ENCODE measurements at regions not wholly inside any gene's neighbourhood (a gene's known extent, or its start where the extent isn't known, plus 50 kb on each side); places are given as distances from the start of the nearest gene placed in this dataset.

DNA sequence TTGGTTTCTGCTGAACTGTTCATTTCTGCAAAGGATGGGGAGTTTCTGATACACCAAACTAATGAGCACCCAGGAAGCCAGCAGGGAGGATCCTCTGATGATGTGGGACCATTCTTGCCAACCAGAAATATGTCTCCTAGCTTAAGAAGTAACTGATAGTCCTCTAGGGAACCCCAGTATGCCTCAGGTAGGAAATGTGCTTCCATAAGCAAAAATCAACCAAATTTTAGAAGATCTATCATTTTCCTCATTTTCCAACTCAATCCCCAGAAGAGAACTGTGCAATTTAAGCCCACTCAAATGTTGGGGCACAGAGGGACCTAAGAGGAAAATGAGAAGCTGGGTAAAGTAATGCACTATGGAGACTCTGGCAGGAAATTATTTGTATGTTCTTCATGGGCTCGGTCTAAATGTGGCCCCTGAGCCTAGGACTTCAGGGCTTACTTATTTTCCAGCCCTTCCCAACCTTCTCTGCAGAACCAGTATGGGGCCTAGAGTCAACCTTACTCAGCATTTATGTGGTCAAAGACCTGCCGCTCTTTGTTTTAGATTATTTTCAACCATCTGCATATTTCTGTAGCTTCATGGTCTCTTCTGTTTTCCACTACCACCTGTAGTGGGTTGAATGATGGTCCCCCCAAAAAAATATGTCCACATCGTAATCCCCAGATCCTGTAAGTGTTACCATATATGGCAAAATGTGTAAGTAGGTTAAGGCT, 359.8 kb upstream of the CDH4 start:
- no peak overlapping the region for H3K4me3 Mint-ChIP-seq
- no peaks in the 10 kb centered on the region for H3K36me3 Mint-ChIP-seq
- ATAC-seq (no peak), DNase-seq (ENCODE audit: low spot score) (no peak)
- H3K27me3 Mint-ChIP-seq, result no peaks in the 10 kb centered on the region
- no peak overlapping the region for H3K27ac Mint-ChIP-seq
- H3K4me1 Mint-ChIP-seq (ENCODE audit: low read depth in 2 of 2), result no peaks in the 10 kb centered on the region
- no peaks in the 10 kb centered on the region for H3K9me3 Mint-ChIP-seq

GRCh38 chr20:60894091-60894490, 358.0 kb upstream of the CDH4 start:
- Mint-ChIP-seq H3K9me3 (no peaks in the 10 kb centered on the region), H3K36me3 (no peaks in the 10 kb centered on the region)
- ATAC-seq, result no peak

DNA sequence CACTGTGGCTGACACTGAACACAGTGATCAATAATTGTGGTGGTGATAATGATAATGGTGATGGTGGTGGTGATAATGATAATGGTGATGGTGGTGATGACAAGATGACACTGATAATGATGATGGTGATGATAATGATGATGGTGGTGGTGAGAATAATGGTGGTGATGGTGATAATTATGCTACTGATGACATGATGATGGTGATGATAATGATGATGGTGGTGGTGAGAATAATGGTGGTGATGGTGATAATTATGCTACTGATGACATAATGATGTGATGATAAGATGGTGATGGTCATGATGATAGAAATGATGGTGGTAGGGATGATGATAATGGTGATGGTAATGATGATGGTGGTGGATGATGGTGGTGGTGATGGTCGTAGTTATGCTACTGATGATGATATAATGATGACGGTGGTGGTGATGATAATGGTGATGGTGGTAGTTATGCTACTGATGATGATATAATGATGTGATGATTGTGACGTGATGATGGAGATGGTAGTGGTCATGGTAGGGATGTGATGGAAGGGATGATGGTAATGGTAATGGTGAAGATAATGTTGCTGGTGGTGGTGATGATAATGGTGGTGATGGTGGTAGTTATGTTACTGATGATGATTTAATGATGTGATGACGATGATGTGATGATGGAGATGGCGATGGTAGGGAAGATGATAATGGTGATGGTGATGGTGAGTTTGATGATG, 356.5 kb upstream of the CDH4 start:
- no peaks in the 10 kb centered on the region for H3K9me3 Mint-ChIP-seq
- DNase-seq (ENCODE audit: low spot score) (no peak), ATAC-seq (no peak)
- no peaks in the 10 kb centered on the region for H3K27me3 Mint-ChIP-seq
- H3K4me3 Mint-ChIP-seq, result no peak overlapping the region
- H3K36me3 Mint-ChIP-seq, result no peaks in the 10 kb centered on the region
- no peaks in the 10 kb centered on the region for H3K4me1 Mint-ChIP-seq (ENCODE audit: low read depth in 2 of 2)
- H3K27ac Mint-ChIP-seq, result no peak overlapping the region

More at GRCh38 chr20:60894091-60894490, 358.0 kb upstream of the CDH4 start:
- Mint-ChIP-seq H3K4me1 (ENCODE audit: low read depth in 2 of 2) (no peaks in the 10 kb centered on the region), H3K4me3 (no peak overlapping the region), H3K27ac (no peak overlapping the region), H3K27me3 (no peaks in the 10 kb centered on the region)
- no peak for DNase-seq (ENCODE audit: low spot score)

DNA sequence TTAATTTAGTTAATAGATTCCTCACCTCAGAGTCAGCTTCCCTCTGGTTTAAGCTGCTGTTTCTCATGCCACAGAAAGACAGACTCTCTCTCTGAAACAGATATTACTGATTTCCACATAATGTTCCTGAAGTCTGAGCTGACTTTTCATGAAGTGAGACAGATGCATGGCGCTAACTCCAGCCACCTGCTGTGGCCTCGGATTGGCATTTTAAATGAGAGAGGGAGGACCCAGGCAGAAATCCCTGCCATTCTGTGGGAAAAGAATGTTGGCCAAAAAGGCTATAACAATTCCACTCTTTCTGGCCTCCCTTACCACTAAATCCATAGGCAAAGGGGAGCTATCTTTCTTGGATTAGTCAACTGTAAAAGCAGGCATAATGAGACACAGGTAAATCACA, 354.1 kb upstream of the CDH4 start:
- DNase-seq (ENCODE audit: low spot score) (no peak), ATAC-seq (no peak)
- H3K4me3 Mint-ChIP-seq, result no peak overlapping the region
- no peaks in the 10 kb centered on the region for H3K9me3 Mint-ChIP-seq
- H3K27me3 Mint-ChIP-seq, result peaks cover 0 to 5% of the 10 kb centered on the region in 2 donors
- no peak overlapping the region for H3K27ac Mint-ChIP-seq
- no peaks in the 10 kb centered on the region for H3K36me3 Mint-ChIP-seq
- H3K4me1 Mint-ChIP-seq (ENCODE audit: low read depth in 2 of 2), result no peaks in the 10 kb centered on the region

DNA sequence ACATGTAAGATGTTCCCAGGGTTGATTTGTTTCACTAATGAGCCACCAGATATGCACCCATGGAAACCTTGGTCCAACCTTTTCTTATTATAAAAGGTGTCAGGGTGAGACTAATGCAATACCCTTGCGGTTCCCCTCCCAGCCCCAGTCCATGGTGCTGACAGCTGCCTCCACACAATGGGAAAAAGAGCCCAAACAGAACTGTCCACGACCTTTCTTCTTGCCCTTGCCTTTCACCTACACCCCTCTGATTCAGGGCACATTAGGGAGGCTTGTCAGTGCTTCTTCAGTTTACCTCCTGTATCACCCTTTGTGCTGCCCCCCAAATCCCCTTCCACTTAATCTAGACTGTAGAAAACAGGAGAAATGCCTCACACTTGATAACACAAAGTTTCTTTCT, 352.7 kb upstream of the CDH4 start:
- H3K4me1 Mint-ChIP-seq (ENCODE audit: low read depth in 2 of 2), result no peaks in the 10 kb centered on the region
- H3K4me3 Mint-ChIP-seq, result no peak overlapping the region
- no peaks in the 10 kb centered on the region for H3K9me3 Mint-ChIP-seq
- H3K36me3 Mint-ChIP-seq, result no peaks in the 10 kb centered on the region
- no peak overlapping the region for H3K27ac Mint-ChIP-seq
- ATAC-seq (no peak), DNase-seq (ENCODE audit: low spot score) (no peak)
- peaks cover 0 to 5% of the 10 kb centered on the region in 2 donors for H3K27me3 Mint-ChIP-seq

DNA sequence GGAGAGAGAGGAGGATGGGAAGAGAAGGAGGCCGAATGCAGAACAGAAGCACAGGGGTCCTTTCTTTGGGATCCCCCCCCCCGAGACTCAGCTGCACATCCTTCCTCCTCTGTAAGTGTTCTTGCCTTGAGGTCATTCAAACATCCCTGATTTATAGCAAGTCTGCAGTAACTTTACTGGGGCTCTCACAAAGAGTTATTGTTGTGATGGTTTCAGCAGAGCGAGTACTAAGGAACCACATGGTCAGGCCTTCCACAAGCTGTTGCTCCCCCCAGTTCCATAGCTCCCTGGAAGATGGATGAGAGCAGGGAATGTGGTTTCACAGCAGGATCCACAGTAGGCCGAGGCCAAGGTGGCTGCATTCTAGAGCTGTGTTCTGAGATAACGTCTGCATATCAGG, 351.4 kb upstream of the CDH4 start:
- H3K27ac Mint-ChIP-seq, result no peak overlapping the region
- H3K9me3 Mint-ChIP-seq, result no peaks in the 10 kb centered on the region
- H3K36me3 Mint-ChIP-seq, result no peaks in the 10 kb centered on the region
- H3K27me3 Mint-ChIP-seq, result peaks cover 0 to 5% of the 10 kb centered on the region in 2 donors
- no peak for DNase-seq (ENCODE audit: low spot score)
- no peak for ATAC-seq
- no peak overlapping the region for H3K4me3 Mint-ChIP-seq
- H3K4me1 Mint-ChIP-seq (ENCODE audit: low read depth in 2 of 2), result no peaks in the 10 kb centered on the region

DNA sequence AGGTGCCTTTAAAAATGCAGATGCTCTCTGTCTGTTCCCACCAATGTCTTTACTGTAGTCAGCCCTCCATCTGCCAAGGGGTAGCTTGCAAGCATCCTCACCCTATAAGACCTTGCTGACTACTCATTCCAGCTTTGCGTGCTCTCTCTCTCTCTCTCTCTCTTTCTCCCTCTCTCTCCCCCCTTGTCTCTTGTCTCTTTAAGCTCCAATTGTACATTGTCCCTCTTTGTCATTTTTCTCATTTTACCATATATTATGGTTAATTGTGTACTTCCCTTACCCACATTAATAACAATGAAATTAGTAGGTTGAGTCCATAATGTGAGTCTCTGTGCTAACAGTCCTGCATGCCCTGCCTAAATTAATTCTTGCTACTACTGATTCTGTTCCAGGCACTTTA, 350.2 kb upstream of the CDH4 start:
- DNase-seq (ENCODE audit: low spot score) (no peak), ATAC-seq (no peak)
- Mint-ChIP-seq H3K27me3 (peaks cover 0 to 5% of the 10 kb centered on the region in 2 donors), H3K9me3 (no peaks in the 10 kb centered on the region), H3K4me3 (no peak overlapping the region), H3K4me1 (ENCODE audit: low read depth in 2 of 2) (no peaks in the 10 kb centered on the region), H3K27ac (no peak overlapping the region), H3K36me3 (no peaks in the 10 kb centered on the region)

DNA sequence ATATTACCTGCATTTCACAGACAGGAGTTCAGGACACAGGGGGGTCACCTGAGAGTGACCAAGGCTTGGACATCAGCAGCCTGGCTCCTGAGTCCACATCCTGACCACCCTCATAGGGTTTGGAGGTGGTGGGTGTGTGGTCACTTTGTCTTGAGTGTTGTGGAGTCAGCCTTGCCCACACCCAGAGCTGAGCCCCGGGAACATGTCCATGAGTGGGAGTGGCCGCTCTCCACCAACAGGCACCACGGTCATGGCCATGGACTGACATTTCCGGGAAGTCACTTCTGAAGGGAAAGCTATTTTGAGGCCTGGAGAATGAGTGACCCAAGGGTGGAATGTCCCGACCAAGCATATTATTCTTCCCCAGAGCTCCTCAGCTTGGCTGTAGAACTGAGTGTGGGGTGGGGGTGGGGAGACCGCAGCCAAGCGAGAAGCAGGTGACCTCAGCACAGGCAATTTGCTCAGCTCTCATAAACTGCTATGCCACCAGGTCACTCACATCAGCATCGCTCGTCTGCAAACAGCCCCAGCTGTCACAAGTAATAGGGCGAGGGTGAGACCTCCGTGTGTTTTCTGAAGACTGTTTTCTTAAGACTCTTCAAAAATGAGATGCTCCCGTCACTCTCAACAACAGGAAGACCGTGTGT, 348.6 kb upstream of the CDH4 start:
- Mint-ChIP-seq H3K36me3 (no peaks in the 10 kb centered on the region), H3K27me3 (peaks cover 0 to 5% of the 10 kb centered on the region in 2 donors), H3K4me3 (no peak overlapping the region), H3K27ac (no peak overlapping the region), H3K4me1 (ENCODE audit: low read depth in 2 of 2) (no peaks in the 10 kb centered on the region), H3K9me3 (no peaks in the 10 kb centered on the region)
- no peak for ATAC-seq
- no peak for DNase-seq (ENCODE audit: low spot score)

DNA sequence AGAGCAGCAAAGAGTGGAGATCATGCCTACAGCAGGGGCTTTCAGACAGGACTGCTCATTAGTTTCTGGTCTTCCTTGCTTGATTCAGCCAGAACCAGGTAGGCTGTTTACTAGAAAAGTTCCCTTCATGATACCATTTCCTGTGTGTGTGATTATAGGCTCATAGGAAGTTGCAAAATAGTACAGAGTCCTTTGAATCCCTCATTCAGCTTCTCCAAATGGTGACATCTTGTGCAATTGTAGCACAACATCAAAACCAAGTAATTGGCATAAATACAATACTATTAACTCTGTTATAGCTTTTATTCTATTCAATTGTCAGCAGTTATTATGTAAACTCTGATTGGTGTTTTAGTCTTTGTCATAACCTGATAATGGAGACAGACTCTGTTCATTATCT, 347.3 kb upstream of the CDH4 start:
- no peaks in the 10 kb centered on the region for H3K4me1 Mint-ChIP-seq (ENCODE audit: low read depth in 2 of 2)
- peaks cover 0 to 5% of the 10 kb centered on the region in 2 donors for H3K27me3 Mint-ChIP-seq
- H3K27ac Mint-ChIP-seq, result no peak overlapping the region
- ATAC-seq (no peak), DNase-seq (ENCODE audit: low spot score) (no peak)
- no peaks in the 10 kb centered on the region for H3K36me3 Mint-ChIP-seq
- no peak overlapping the region for H3K4me3 Mint-ChIP-seq
- no peaks in the 10 kb centered on the region for H3K9me3 Mint-ChIP-seq

GRCh38 chr20:60905919-60906318, 346.1 kb upstream of the CDH4 start:
- H3K4me3 Mint-ChIP-seq, result no peak overlapping the region
- no peaks in the 10 kb centered on the region for H3K9me3 Mint-ChIP-seq
- no peaks in the 10 kb centered on the region for H3K4me1 Mint-ChIP-seq (ENCODE audit: low read depth in 2 of 2)
- ATAC-seq, result no peak
- DNase-seq (ENCODE audit: low spot score), result no peak
- peaks cover 0 to 5% of the 10 kb centered on the region in 2 donors for H3K27me3 Mint-ChIP-seq
- H3K27ac Mint-ChIP-seq, result no peak overlapping the region
- no peaks in the 10 kb centered on the region for H3K36me3 Mint-ChIP-seq

DNA sequence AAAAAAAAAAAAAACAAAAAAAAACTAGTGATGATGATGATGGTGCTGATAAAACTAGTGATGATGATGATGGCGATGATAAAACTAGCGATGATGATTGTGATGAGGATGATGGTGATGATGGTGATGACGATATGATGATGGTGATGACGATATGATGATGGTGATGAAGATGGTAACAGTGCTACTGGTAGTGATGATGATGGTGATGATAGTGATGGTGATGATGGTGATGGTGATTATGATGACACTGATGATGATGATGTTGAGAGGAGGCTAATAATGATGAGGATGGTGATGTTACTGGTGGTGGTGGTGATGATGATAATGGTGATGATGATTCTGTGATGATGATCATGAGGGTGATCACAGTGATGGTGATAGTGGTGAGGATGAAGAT, 345.5 kb upstream of the CDH4 start:
- no peaks in the 10 kb centered on the region for H3K9me3 Mint-ChIP-seq

DNA sequence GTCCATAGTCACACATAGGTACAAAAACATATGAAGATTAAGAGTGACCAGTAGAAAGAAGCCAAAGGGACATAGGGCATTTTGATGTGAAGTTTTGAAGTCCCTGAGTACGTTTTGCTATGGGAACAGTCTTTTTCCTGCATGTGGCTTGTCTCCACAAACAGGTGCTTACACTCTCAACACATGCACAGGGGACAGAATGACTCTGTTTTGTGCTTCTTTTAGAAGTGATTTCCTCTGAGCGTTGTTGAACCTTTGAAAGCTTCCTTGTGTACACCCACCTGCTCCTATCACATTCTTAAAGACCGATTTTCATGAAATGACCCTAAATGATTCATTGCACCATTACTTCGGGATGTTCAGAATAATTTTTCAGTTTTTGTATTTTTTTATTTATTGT, 338.8 kb upstream of the CDH4 start:
- no peak overlapping the region for H3K4me3 Mint-ChIP-seq
- no peak for ATAC-seq
- peaks cover 19 to 25% of the 10 kb centered on the region in 2 donors for H3K27me3 Mint-ChIP-seq

More for the DNA sequence above, 345.5 kb upstream of the CDH4 start:
- peaks cover 0 to 5% of the 10 kb centered on the region in 2 donors for H3K27me3 Mint-ChIP-seq
- ATAC-seq (no peak), DNase-seq (ENCODE audit: low spot score) (no peak)
- no peak overlapping the region for H3K4me3 Mint-ChIP-seq
- H3K4me1 Mint-ChIP-seq (ENCODE audit: low read depth in 2 of 2), result no peaks in the 10 kb centered on the region
- no peak overlapping the region for H3K27ac Mint-ChIP-seq
- H3K36me3 Mint-ChIP-seq, result no peaks in the 10 kb centered on the region

DNA sequence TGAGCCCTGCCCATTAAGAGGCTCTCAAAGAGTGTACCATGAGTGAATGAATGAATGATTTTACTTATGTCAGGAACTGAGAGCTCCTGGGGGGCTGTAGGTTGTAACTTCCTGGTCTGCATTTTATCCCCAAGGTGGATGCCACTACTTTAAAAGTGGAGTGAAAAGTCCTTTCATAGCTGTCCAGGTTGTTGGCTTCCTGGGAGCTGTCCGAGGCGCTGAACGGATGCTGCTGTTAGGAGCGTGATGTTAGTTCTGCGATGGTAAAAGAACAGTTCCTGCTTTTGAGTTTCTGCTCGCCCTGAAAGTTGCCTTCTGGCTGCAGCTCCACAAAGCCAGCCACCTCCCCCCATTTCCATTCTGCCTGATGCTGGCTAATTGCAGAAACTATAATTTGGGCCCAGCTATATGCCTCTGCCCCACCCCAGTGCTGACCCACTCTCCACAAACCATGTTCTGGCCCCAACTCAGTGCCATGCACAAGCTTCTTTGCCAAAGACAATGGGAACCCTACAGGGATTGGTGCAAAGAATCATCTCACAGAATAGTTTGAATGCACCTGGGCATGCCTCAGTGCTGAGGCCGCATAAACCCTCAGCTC, 330.9 kb upstream of the CDH4 start:
- no peaks in the 10 kb centered on the region for H3K4me1 Mint-ChIP-seq (ENCODE audit: low read depth in 2 of 2)
- no peak for ATAC-seq
- H3K4me3 Mint-ChIP-seq, result no peak overlapping the region
- DNase-seq (ENCODE audit: low spot score), result no peak
- H3K9me3 Mint-ChIP-seq, result no peaks in the 10 kb centered on the region
- H3K36me3 Mint-ChIP-seq, result no peaks in the 10 kb centered on the region
- H3K27me3 Mint-ChIP-seq, result peaks cover 19 to 30% of the 10 kb centered on the region in 2 donors
- H3K27ac Mint-ChIP-seq, result no peak overlapping the region

More for the DNA sequence above, 338.8 kb upstream of the CDH4 start:
- DNase-seq (ENCODE audit: low spot score), result no peak
- H3K27ac Mint-ChIP-seq, result no peak overlapping the region
- H3K4me1 Mint-ChIP-seq (ENCODE audit: low read depth in 2 of 2), result no peaks in the 10 kb centered on the region
- H3K9me3 Mint-ChIP-seq, result peaks cover 5% of the 10 kb centered on the region
- no peaks in the 10 kb centered on the region for H3K36me3 Mint-ChIP-seq

GRCh38 chr20:60926831-60927230, 325.2 kb upstream of the CDH4 start:
- H3K4me3 Mint-ChIP-seq, result no peak overlapping the region
- no peaks in the 10 kb centered on the region for H3K9me3 Mint-ChIP-seq
- DNase-seq (ENCODE audit: low spot score) (no peak), ATAC-seq (no peak)
- H3K27me3 Mint-ChIP-seq, result peaks cover 13 to 30% of the 10 kb centered on the region in 2 donors
- no peak overlapping the region for H3K27ac Mint-ChIP-seq
- H3K36me3 Mint-ChIP-seq, result no peaks in the 10 kb centered on the region
- no peaks in the 10 kb centered on the region for H3K4me1 Mint-ChIP-seq (ENCODE audit: low read depth in 2 of 2)

All from natural killer cell treated with Interleukin-12 subunit alpha and Interleukin-12 subunit beta and Interleukin-15 and Interleukin-18, amount 100 ng/mL, for 72 hours (primary cell).